ENCODE measurements at regions not wholly inside any gene's neighbourhood (a gene's known extent, or its start where the extent isn't known, plus 50 kb on each side); places are given as distances from the start of the nearest gene placed in this dataset.

DNA sequence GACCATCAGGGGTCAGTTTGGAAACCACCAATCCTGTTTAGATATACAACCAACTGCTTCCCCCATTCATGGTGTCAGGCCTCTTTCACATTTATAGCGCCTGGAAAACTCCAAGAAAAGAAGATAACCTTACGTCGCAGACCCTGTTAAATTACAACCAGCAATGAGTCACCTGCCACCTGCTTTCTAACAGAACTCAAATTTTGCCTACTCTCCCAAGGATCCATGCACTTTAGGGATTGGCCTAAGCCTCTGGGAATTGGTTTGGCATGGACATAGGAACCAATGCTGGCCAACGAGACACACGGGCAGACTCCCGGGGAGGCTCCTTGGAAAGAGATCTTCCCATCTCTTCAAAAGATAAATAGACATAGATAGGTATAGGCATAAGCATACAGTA, 87.0 kb downstream of the FEM1C start:
- Histone ChIP-seq H3K27ac (peak overlapping the region in 1 of 4 donors; percentile 37), H3K4me1 (peaks cover 0 to 39% (median 8%) of the 10 kb centered on the region in 4 donors)

DNA sequence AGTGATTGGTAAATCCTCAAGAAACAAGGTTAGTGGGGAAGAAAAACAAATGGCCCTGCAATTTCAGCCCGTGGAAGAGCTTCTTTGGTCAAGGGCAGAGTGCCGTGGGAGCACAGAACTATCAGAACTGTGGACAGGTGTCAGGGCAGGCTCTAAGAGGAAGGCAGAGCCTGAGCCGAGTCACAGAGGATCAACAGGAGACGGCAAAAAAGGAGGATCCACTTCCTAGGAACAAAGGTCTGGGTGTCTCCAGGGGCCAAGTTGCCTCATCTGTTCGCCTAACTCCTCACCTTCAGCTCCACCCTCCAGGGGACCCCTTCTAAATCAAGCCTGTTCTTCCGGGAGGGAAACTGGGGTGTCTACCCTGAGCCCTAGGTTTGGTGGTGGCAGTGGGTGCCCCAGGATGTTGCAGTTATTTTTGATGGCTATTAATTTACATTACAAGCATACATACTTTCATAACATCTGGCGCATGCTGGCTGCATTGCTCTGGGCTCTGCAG, 88.0 kb downstream of the FEM1C start:
- Histone ChIP-seq H3K27me3 (no peaks in the 10 kb centered on the region), H3K4me1 (peaks cover under 1 to 44% (median 8%) of the 10 kb centered on the region in 4 donors), H3K36me3 (no peaks in the 10 kb centered on the region), H3K4me3 (no peak overlapping the region), H3K27ac (no peak overlapping the region), H3K9me3 (no peaks in the 10 kb centered on the region)
- no peak for TF ChIP-seq POLR2AphosphoS5 (IDR thresholded peaks at IDR 0.05)
- no peak for DNase-seq
- ATAC-seq (ENCODE audit: low FRiP score in 2 of 2) = no peak
- WGBS, 2 donors = 74 to 82% methylated on average over 7 of the region's 7 CpGs

More for the DNA sequence above, 87.0 kb downstream of the FEM1C start:
- Histone ChIP-seq H3K4me3 (no peak overlapping the region), H3K36me3 (no peaks in the 10 kb centered on the region), H3K27me3 (no peaks in the 10 kb centered on the region), H3K9me3 (no peaks in the 10 kb centered on the region)
- ATAC-seq (ENCODE audit: low FRiP score in 2 of 2) (no peak), DNase-seq (no peak)
- TF ChIP-seq POLR2AphosphoS5 (IDR thresholded peaks at IDR 0.05) (no peak), EP300 (IDR thresholded peaks at IDR 0.05) (no peak), POLR2A (IDR thresholded peaks at IDR 0.05) (no peak)
- TF ChIP-seq, protein P1, sequence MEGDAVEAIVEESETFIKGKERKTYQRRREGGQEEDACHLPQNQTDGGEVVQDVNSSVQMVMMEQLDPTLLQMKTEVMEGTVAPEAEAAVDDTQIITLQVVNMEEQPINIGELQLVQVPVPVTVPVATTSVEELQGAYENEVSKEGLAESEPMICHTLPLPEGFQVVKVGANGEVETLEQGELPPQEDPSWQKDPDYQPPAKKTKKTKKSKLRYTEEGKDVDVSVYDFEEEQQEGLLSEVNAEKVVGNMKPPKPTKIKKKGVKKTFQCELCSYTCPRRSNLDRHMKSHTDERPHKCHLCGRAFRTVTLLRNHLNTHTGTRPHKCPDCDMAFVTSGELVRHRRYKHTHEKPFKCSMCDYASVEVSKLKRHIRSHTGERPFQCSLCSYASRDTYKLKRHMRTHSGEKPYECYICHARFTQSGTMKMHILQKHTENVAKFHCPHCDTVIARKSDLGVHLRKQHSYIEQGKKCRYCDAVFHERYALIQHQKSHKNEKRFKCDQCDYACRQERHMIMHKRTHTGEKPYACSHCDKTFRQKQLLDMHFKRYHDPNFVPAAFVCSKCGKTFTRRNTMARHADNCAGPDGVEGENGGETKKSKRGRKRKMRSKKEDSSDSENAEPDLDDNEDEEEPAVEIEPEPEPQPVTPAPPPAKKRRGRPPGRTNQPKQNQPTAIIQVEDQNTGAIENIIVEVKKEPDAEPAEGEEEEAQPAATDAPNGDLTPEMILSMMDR (IDR thresholded peaks at IDR 0.05) = no peak
- 63 to 76% methylated on average over 6 of the region's 6 CpGs for whole genome bisulfite sequencing, 2 donors

DNA sequence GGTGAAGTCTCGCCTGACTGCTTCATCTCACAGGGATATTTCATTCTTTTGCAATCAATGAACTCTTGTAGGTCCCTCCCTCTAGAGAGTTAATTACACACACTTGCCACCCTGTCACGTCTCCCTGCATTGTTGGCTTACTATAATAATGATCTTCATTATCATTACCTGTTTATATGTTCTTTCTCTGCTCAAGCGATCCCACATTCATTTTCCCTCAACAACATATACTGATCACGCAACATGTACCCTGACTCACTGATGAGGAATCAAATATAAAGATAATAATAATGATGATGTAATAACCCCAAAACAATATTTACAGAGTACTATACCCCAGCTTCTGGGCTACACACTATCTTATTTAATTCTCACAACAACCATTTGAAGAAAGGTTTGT, 88.5 kb downstream of the FEM1C start:
- WGBS, 2 donors = 78 to 81% methylated on average over 4 of the region's 4 CpGs
- no peak overlapping the region for H3K4me3 ChIP-seq
- H3K36me3 ChIP-seq = no peaks in the 10 kb centered on the region
- H3K27ac ChIP-seq = peak overlapping the region in 1 of 4 donors; percentile 13
- no peaks in the 10 kb centered on the region for H3K9me3 ChIP-seq
- no peaks in the 10 kb centered on the region for H3K27me3 ChIP-seq
- DNase-seq = no peak
- TF ChIP-seq POLR2AphosphoS5 (IDR thresholded peaks at IDR 0.05) (no peak), EP300 (IDR thresholded peaks at IDR 0.05) (no peak), POLR2A (IDR thresholded peaks at IDR 0.05) (no peak)
- TF ChIP-seq, protein P1 (IDR thresholded peaks at IDR 0.05) = no peak
- H3K4me1 ChIP-seq = peaks cover 3 to 48% (median 9%) of the 10 kb centered on the region in 4 donors
- ATAC-seq (ENCODE audit: low FRiP score in 2 of 2) = no peak

DNA sequence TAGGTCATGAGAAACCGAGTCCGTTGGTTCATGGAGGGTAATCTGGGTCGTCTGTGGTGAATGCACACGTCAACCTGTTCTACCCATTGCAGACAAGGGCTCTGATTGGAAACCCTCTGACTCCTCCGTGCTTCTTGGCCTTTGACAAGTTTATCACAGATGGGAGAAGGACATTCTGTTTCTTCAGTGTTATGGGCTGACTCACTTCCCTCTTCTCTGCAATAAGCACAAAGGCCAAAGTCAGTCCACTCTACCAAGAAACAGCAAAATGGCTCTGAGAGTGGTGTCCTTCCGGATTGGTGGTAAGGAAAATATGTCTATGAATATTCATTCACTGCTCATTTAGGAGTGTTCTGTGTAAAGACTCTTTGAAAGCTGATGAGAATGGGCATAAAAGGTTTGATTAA, 89.3 kb downstream of the FEM1C start:
- H3K36me3 ChIP-seq = no peaks in the 10 kb centered on the region
- H3K4me1 ChIP-seq = peaks cover 8 to 48% (median 14%) of the 10 kb centered on the region in 4 donors
- no peaks in the 10 kb centered on the region for H3K27me3 ChIP-seq
- 82 to 83% methylated on average over 6 of the region's 6 CpGs for WGBS, 2 donors
- no peaks in the 10 kb centered on the region for H3K9me3 ChIP-seq
- no peak overlapping the region for H3K4me3 ChIP-seq
- ATAC-seq (ENCODE audit: low FRiP score in 2 of 2) (peak in 1 of 2 donors; percentile 54), DNase-seq (peak in 1 of 2 donors; percentile 29)
- peak overlapping the region in 2 of 4 donors; percentile 22 to 58 for H3K27ac ChIP-seq
- TF ChIP-seq EP300 (IDR thresholded peaks at IDR 0.05) = peak in 2 of 4 donors; percentile 66 to 83
- TF ChIP-seq, protein P1 (IDR thresholded peaks at IDR 0.05) = no peak
- peak; percentile 27 to 29 for TF ChIP-seq POLR2AphosphoS5 (IDR thresholded peaks at IDR 0.05)
- peak in 1 of 4 donors; percentile 9 for TF ChIP-seq POLR2A (IDR thresholded peaks at IDR 0.05)

DNA sequence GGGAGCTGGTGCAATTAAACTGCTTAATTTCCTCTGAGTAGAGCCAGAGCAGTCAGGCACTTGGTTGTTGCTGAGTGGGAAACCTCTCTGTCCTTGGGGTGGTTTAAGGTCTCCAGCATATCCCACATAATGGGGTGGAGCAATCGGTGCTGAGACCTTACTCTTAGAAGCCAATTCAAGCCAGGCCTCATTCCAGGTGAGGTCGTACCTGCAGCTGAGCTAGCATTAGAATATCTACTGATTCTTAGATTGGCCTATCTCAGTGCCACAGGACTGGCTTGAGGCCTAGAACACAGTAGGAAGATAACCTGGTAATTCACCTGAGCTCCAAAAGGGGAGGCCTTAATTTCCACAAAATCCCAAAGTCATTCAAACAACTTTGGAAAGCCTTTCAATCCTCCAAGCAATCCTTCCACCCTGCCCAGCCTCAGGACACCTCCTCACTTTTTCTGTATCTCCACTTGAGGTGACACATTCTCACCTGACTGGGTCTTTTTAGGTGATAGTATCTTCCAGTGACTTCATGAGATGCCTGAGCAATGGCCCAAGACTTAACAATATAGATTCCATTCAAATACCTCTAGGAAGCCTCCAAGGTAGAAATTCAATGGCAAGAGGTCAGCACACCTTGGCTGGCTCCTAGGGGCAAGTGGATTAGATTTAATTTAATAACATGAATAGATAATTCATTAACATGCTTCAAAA, 91.0 kb downstream of the FEM1C start:
- H3K27me3 ChIP-seq = no peaks in the 10 kb centered on the region
- ATAC-seq (ENCODE audit: low FRiP score in 2 of 2) = no peak
- no peaks in the 10 kb centered on the region for H3K9me3 ChIP-seq
- TF ChIP-seq POLR2A (IDR thresholded peaks at IDR 0.05) (no peak), POLR2AphosphoS5 (IDR thresholded peaks at IDR 0.05) (no peak), EP300 (IDR thresholded peaks at IDR 0.05) (no peak)
- TF ChIP-seq, protein P1 (IDR thresholded peaks at IDR 0.05) = no peak
- no peak for DNase-seq
- no peak overlapping the region for H3K27ac ChIP-seq
- no peaks in the 10 kb centered on the region for H3K36me3 ChIP-seq
- WGBS, 2 donors = 57 to 80% methylated on average over 2 of the region's 2 CpGs
- H3K4me1 ChIP-seq = peaks cover 6 to 43% (median 14%) of the 10 kb centered on the region in 4 donors
- no peak overlapping the region for H3K4me3 ChIP-seq

Data from upper lobe of left lung (tissue), 6 donors.